ENCODE measurements at regions not wholly inside any gene's neighbourhood (a gene's known extent, or its start where the extent isn't known, plus 50 kb on each side); places are given as distances from the start of the nearest gene placed in this dataset.
A peak's percentile ranks its signal among the peaks of the same experiment; 100 is the strongest.
"Not testable (repeated sequence)": the region's sequence is repeated elsewhere in the genome, so short reads cannot be mapped to it uniquely, and the experiment has no call there.

- no peak for DNase-seq (ENCODE audit: low read depth in 4 of 4, low spot score in 3 of 4)
These were observed 438.9 kb upstream of the ZP4 start for GRCh38 chr1:238329671-238330070.

- not testable (repeated sequence) for DNase-seq (ENCODE audit: low read depth in 4 of 4, low spot score in 3 of 4)
These were observed 436.3 kb upstream of the ZP4 start for GRCh38 chr1:238327033-238327432.

- not testable (repeated sequence) for DNase-seq (ENCODE audit: low read depth in 4 of 4, low spot score in 3 of 4)
These were observed 435.8 kb upstream of the ZP4 start for GRCh38 chr1:238326479-238326878.

DNA sequence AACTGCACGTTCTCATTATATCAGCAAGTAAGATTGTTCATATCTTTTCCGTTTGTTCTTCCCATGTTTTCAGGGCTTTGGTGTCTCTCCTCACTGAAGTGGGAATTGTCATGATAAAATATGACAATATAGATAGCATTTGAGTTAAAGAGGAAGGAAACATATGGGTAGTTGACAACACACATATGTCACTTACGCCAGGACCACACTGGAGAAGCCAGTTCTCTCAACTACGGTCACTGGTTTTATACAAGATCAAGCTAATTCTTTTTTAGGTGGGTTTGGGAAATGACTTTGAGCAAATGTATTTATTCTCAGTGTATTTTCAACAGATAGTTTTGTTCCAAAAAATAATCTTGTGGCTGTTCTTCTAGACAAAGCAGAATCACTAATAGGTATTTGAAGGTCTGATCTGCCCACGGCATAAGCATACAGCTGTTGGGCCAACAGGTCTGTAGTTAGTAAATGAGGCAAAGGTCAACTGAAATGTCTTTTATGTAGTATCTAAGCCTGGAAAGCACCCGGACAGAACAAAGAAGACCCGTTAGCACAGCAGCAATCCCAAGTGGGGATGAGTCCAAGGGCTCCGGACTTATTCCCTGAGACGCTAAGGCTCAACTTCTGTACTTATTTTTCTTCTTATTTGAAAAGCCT lies 433.6 kb upstream of the ZP4 start:
- DNase-seq (ENCODE audit: low read depth in 4 of 4, low spot score in 3 of 4) = no peak

- DNase-seq (ENCODE audit: low read depth in 4 of 4, low spot score in 3 of 4) = no peak
These were observed 432.8 kb upstream of the ZP4 start for GRCh38 chr1:238323490-238323889.

- no peak for DNase-seq (ENCODE audit: low read depth in 4 of 4, low spot score in 3 of 4)
These were observed 429.2 kb upstream of the ZP4 start for GRCh38 chr1:238319957-238320356.

DNA sequence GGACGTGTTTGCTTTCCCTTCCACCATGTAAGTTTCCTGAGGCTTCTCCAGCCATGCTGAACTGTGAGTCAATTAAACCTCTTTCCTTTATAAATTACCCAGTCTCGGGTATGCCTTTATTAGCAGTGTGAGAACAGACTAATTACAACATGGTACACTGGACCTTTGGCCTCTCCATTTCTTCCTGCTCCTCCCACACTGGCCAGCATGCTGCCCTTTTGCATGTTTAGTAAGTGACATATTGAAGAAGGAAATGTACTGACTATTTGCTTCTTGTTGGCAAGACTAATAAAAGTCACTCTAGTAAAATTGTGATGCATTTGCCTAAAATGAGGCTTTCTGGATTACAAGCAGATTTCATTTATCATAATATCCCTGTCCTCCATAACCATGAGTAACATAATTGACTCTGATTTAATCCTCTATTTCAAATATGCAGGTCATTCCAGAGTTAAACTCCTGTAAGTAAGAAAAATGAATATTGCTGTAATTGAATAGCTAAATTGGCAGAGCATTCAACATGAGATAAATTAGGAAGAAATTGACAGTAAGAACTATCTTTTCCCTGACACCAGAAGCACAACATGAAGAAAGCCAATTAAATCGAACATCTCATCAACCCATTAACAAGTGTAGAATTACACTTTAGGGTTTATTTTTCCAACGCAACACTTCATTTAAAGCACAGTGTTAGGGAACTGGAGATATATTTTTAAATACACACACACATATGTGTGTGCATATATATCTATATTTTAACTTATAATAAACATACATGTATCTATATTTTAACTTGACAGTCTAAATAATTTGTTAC lies 427.8 kb upstream of the ZP4 start:
- no peak for DNase-seq (ENCODE audit: low read depth in 4 of 4, low spot score in 3 of 4)

DNA sequence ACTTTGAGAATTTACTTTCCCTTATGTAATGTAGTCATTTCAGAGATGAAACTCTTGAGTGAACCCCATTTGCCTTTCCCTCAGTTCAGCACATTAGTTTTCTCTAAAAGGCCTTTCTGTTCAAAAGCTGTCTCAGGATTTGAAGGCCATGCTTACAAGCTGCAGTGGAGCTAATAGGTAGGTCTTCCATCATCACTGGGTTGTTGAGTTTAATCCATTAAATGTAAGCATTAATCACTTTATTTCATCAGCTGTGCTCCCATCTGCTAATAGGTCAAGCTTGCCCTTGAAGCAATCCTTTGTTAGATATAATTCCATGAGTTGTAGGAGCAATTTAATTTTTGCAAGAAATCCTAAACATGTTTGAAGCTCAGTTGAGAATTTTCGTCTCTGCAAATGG lies 422.2 kb upstream of the ZP4 start:
- DNase-seq (ENCODE audit: low read depth in 4 of 4, low spot score in 3 of 4) = no peak

DNA sequence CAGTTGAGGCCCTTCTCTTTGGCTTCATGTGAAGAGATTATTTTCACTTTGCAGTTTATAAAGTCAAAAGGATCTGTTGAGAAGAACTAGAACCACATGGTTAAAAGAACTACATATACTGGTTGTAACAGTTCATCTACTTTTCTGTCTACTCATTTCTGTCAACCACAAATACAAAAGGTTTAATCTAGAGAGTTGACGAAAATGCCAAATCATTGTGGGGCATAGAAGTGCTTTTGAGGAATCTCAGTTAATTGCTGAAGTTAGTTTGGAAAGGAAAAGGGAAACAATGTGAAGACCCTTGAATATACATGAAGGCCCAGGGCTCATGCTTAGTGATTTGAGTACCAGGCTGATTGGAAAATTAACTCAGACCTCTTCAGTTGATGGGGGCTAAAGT lies 415.7 kb upstream of the ZP4 start:
- no peak for DNase-seq (ENCODE audit: low read depth in 4 of 4, low spot score in 3 of 4)

DNA sequence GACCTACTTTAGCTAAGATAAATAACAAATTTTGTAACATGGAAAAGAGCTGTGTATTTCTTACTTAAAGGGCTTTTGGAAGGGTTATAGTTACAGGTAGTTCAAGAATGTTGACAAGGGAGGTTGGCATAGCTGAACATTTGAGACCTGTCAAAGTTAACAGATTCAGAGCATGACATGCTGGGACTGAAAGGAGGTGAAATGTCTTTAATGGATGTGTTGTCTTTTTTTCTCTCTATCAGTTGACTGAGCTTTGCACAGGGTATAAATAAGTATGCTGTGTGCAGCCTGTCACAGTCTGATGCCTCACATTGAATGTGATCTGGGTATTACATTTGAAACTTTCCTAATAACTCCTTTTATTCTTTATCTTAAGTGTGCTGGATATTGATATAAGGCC lies 411.9 kb upstream of the ZP4 start:
- DNase-seq (ENCODE audit: low read depth in 4 of 4, low spot score in 3 of 4) = no peak

- DNase-seq (ENCODE audit: low read depth in 4 of 4, low spot score in 3 of 4) = no peak
These were observed 405.6 kb upstream of the ZP4 start for GRCh38 chr1:238296371-238296770.

DNA sequence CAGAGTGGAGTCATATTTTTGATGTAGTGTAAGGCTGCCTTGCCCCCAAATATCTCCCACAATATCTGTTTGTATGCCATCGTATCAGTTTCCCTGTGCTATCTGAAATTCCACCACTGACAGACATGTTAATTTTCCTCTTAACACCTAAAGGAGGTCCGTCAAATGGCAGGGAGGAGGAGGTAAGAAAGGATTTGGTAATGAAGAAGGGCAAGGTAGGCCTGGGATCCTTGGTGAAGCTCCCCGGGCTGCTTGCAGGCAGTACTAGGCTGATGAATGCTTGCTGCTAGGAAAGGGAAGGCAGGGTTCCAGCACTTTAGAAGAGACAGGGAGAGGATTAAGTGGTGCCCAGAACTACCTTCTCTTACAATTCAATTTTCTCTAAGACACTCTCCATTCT lies 402.4 kb upstream of the ZP4 start:
- DNase-seq (ENCODE audit: low read depth in 4 of 4, low spot score in 3 of 4) = no peak

DNA sequence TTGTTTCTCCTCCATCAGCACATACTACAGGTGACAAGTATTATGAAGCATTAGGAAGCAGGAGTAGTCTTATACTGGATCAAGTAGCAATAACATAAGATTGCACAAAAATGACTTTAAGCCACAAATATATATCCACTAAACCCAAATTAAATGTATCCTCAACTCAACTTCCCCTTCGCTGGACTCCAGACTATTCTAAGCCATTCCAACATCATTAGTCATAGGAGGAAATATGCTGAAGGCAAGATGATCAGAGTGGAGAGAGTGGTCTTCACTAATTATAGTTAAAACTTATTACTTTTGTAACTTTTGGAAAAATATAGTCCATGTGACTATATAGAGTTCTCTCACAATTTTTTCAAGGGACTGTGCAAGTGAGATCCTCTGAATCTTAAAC lies 390.7 kb upstream of the ZP4 start:
- DNase-seq (ENCODE audit: low read depth in 4 of 4, low spot score in 3 of 4) = no peak

- DNase-seq (ENCODE audit: low read depth in 4 of 4, low spot score in 3 of 4) = no peak
These were observed 389.1 kb upstream of the ZP4 start for GRCh38 chr1:238279694-238280380.

- no peak for DNase-seq (ENCODE audit: low read depth in 4 of 4, low spot score in 3 of 4)
These were observed 381.4 kb upstream of the ZP4 start for GRCh38 chr1:238272145-238272544.

DNA sequence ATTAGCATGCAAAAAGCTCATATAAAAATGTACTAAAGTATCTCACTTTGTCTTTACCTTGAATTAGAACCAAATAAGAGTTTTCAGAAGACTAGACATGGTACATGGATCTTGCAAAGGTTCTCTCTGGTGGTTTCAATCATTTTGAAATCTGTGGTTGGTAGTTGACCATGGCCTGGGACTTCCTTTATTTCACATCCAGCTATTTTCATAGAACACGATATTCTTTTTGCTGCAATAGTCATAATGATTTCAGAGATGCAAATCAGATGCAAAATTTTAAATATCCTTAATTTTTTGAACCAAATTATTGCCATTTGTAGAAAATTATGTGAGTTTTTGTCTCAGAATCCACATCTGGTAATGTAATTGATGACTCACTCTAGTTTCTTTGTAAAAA lies 375.1 kb upstream of the ZP4 start:
- no peak for DNase-seq (ENCODE audit: low read depth in 4 of 4, low spot score in 3 of 4)

GRCh38 chr1:238264951-238265350 lies 374.2 kb upstream of the ZP4 start:
- no peak for DNase-seq (ENCODE audit: low read depth in 4 of 4, low spot score in 3 of 4)

DNA sequence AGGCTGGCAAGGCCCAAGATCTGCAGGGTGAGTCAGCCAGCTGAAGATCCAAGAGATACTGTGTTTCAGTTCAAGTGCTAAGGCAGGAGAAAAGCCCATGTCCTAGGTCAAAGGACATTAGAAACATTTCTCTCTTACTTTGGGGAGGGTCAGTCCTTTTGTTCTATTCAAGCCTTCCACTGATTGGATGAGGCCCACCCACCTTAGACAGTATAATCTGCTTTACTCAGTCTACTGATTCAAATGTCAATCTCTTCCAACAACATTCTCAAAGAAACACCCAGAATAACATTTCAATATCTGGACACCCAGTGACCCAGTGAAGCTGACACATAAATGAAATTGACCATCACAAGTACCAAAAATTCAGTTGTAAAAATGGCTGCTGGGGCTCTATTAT lies 367.8 kb upstream of the ZP4 start:
- DNase-seq (ENCODE audit: low read depth in 4 of 4, low spot score in 3 of 4) = no peak

DNA sequence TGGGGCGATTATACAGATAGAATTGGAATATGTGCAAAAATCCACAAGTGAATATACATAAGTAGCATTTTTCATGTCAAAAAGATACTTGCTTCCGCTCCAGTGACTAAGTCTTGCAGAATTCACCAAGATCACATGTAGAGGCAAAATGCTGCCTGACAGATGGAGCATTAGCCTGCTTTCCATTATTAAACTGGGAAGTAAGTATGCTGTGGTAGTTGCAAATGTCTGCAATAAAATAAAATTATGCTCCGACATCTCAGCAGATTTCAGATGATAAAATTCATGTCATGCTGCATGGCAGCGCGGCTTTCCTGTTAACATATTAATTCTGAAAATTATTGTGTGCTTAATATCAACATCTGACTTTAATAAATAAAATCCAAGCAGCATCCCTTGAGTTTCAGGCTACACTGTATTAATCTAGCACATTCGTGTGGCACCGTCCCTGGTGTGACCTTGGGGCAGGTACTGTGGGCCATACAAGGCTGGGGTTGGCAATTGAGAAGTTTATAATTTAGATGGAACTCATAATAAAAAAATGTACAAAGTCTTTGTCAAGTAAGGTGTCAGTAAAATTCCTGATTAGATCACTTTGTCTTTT lies 366.4 kb upstream of the ZP4 start:
- no peak for DNase-seq (ENCODE audit: low read depth in 4 of 4, low spot score in 3 of 4)

- no peak for DNase-seq (ENCODE audit: low read depth in 4 of 4, low spot score in 3 of 4)
These were observed 364.2 kb upstream of the ZP4 start for GRCh38 chr1:238254935-238255334.

DNA sequence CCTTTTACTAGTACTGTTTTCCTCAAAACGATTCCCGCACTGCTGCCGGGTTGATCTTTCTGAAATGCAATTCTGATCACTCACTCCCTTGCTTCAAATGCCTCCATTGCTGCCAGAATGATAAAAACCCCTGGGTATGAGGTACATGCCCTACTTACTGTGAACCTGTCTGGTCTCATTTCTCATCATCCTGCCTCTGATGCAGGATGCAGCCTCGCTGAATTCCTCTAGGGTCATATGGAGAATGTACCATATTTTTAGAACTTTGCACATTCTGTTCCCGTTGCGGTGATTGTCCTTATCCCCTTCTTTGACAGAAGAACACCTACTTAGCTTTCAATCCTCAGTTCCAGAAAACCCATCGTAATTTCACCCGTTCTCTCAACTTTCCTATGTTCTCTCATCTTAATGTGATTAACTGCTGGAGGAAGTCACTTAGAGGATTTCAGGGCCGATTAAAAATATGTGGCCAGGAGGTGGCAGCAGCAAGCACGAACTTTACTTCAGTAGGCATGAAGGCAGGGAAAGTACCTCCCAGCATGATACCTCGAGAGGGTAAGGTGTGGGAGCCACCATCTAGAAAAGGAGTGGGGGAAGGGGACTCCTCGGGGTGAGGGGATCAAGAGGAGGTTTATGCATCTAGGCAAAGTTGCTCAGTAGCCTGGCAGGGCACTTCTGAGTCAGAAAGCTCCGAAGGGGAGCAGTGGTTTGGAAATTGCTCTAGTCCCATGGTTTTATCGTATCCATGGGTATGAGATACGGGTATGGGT lies 361.5 kb upstream of the ZP4 start:
- peak; percentile 12 to 33 (median 22) for DNase-seq (ENCODE audit: low read depth in 4 of 4, low spot score in 3 of 4)
